ENCODE measurements at regions not wholly inside any gene's neighbourhood (a gene's known extent, or its start where the extent isn't known, plus 50 kb on each side); places are given as distances from the start of the nearest gene placed in this dataset.

DNA sequence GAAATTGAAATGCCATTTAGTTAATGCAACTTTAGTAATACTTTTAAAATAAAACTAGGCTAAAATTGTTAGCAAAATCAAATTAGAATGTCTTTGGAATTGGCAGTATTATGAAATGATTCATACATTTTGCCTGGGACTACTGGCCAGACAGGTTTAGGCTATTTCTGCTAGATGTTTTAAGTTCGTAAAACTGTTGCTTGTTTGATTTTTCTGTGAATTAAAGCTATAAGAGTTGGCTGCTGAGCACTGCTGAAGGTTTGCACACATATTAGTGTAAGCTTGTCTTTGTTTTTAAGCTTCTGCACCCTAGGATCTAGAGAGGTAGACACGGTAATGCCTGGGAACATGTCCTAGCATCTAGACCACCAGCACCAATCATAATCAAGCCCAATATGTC lies 1094.6 kb upstream of the ADGRL4 start:
- TF ChIP-seq, protein P1, sequence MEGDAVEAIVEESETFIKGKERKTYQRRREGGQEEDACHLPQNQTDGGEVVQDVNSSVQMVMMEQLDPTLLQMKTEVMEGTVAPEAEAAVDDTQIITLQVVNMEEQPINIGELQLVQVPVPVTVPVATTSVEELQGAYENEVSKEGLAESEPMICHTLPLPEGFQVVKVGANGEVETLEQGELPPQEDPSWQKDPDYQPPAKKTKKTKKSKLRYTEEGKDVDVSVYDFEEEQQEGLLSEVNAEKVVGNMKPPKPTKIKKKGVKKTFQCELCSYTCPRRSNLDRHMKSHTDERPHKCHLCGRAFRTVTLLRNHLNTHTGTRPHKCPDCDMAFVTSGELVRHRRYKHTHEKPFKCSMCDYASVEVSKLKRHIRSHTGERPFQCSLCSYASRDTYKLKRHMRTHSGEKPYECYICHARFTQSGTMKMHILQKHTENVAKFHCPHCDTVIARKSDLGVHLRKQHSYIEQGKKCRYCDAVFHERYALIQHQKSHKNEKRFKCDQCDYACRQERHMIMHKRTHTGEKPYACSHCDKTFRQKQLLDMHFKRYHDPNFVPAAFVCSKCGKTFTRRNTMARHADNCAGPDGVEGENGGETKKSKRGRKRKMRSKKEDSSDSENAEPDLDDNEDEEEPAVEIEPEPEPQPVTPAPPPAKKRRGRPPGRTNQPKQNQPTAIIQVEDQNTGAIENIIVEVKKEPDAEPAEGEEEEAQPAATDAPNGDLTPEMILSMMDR (IDR thresholded peaks at IDR 0.05), result no peak
- TF ChIP-seq POLR2A (IDR thresholded peaks at IDR 0.05), result no peak

Data from adrenal gland (tissue), 5 donors.